ENCODE measurements at regions not wholly inside any gene's neighbourhood (a gene's known extent, or its start where the extent isn't known, plus 50 kb on each side); places are given as distances from the start of the nearest gene placed in this dataset.
"Not testable (repeated sequence)": the region's sequence is repeated elsewhere in the genome, so short reads cannot be mapped to it uniquely, and the experiment has no call there.

DNA sequence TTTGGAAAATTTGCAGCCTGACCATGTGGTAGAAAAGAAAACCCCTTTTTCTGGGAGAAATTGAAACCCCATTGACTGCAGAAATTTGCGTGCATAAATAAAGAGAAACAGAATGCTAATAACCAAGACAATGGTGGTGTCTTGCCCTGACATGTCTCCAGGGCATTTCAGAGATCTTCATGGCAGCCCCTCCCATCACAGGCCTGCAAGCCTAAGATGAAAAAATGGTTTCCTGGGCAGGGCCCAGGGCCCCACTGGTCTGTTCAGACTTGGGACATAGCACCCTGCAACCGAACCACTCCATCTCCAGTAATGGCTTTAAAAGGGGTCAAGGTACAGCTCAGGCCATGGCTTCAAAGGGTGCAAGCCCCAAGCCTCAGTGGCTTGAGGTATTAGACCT is 71.6 kb upstream of the SGIP1 start:
- Histone ChIP-seq H3K27ac (ENCODE audit: low read depth in 1 of 2, low read length in 1 of 2) (no peak overlapping the region), H3K36me3 (ENCODE audit: control insufficient read depth in 4 of 4, insufficient read depth in 4 of 4, low read length in 4 of 4) (no peaks in the 10 kb centered on the region), H3K9me3 (ENCODE audit: control insufficient read depth in 4 of 4, insufficient read depth in 3 of 4, low read length in 3 of 4) (peaks cover 0 to 10% (median under 1%) of the 10 kb centered on the region in 4 donors), H3K27me3 (ENCODE audit: control insufficient read depth in 3 of 3, insufficient read depth in 3 of 3, low read length in 2 of 3) (no peaks in the 10 kb centered on the region), H3K9ac (ENCODE audit: insufficient read depth in 1 of 2, low read length in 2 of 2) (no peak overlapping the region), H3K4me3 (no peak overlapping the region), H3K4me1 (ENCODE audit: control insufficient read depth in 5 of 5, insufficient read depth in 5 of 5, low read length in 5 of 5) (no peaks in the 10 kb centered on the region)
- DNase-seq (no peak), ATAC-seq (ENCODE audit: insufficient read depth, low FRiP score) (no peak)
- TF ChIP-seq, protein P1, sequence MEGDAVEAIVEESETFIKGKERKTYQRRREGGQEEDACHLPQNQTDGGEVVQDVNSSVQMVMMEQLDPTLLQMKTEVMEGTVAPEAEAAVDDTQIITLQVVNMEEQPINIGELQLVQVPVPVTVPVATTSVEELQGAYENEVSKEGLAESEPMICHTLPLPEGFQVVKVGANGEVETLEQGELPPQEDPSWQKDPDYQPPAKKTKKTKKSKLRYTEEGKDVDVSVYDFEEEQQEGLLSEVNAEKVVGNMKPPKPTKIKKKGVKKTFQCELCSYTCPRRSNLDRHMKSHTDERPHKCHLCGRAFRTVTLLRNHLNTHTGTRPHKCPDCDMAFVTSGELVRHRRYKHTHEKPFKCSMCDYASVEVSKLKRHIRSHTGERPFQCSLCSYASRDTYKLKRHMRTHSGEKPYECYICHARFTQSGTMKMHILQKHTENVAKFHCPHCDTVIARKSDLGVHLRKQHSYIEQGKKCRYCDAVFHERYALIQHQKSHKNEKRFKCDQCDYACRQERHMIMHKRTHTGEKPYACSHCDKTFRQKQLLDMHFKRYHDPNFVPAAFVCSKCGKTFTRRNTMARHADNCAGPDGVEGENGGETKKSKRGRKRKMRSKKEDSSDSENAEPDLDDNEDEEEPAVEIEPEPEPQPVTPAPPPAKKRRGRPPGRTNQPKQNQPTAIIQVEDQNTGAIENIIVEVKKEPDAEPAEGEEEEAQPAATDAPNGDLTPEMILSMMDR (IDR thresholded peaks at IDR 0.05; ENCODE audit: control extremely low read depth, extremely low read depth): no peak
- WGBS, 2 donors: 98 to 100% methylated on average over 2 of the region's 2 CpGs

GRCh38 chr1:66464351-66464750 is 69.6 kb upstream of the SGIP1 start:
- no peaks in the 10 kb centered on the region for H3K4me1 ChIP-seq (ENCODE audit: control insufficient read depth in 5 of 5, insufficient read depth in 5 of 5, low read length in 5 of 5)
- no peaks in the 10 kb centered on the region for H3K27me3 ChIP-seq (ENCODE audit: control insufficient read depth in 3 of 3, insufficient read depth in 3 of 3, low read length in 2 of 3)
- no peaks in the 10 kb centered on the region for H3K36me3 ChIP-seq (ENCODE audit: control insufficient read depth in 4 of 4, insufficient read depth in 4 of 4, low read length in 4 of 4)
- TF ChIP-seq, protein P1 (IDR thresholded peaks at IDR 0.05; ENCODE audit: control extremely low read depth, extremely low read depth): no peak
- peaks cover 0 to 10% (median under 1%) of the 10 kb centered on the region in 4 donors for H3K9me3 ChIP-seq (ENCODE audit: control insufficient read depth in 4 of 4, insufficient read depth in 3 of 4, low read length in 3 of 4)
- ATAC-seq (ENCODE audit: insufficient read depth, low FRiP score) (no peak), DNase-seq (no peak)
- H3K27ac ChIP-seq (ENCODE audit: low read depth in 1 of 2, low read length in 1 of 2): no peak overlapping the region
- H3K4me3 ChIP-seq: no peak overlapping the region
- H3K9ac ChIP-seq (ENCODE audit: insufficient read depth in 1 of 2, low read length in 2 of 2): no peak overlapping the region

DNA sequence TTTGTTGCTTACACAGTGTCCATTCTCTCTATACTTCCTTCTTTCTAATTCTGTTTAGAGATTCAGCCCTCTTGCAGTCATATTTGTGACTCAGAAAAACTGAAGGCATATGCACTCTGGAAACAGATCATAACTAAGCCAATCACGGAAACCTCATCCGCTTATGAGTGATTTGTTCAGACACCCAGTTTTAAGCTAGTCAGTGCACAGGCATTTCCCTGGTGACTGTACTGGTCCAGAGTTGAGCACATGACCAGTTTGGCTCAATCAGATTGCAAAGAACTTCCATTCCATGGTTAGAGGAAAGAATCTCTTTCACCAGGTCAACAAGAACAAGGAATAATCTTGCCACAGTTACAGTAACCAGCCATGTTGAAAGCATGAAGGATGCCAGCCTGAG is 69.2 kb upstream of the SGIP1 start:
- DNase-seq (no peak), ATAC-seq (ENCODE audit: insufficient read depth, low FRiP score) (no peak)
- WGBS, 2 donors: 46 to 70% methylated on average over 2 of the region's 2 CpGs
- Histone ChIP-seq H3K4me3 (no peak overlapping the region), H3K4me1 (ENCODE audit: control insufficient read depth in 5 of 5, insufficient read depth in 5 of 5, low read length in 5 of 5) (no peaks in the 10 kb centered on the region), H3K27me3 (ENCODE audit: control insufficient read depth in 3 of 3, insufficient read depth in 3 of 3, low read length in 2 of 3) (no peaks in the 10 kb centered on the region), H3K9ac (ENCODE audit: insufficient read depth in 1 of 2, low read length in 2 of 2) (no peak overlapping the region), H3K9me3 (ENCODE audit: control insufficient read depth in 4 of 4, insufficient read depth in 3 of 4, low read length in 3 of 4) (peaks cover 0 to 10% (median under 1%) of the 10 kb centered on the region in 4 donors), H3K36me3 (ENCODE audit: control insufficient read depth in 4 of 4, insufficient read depth in 4 of 4, low read length in 4 of 4) (no peaks in the 10 kb centered on the region), H3K27ac (ENCODE audit: low read depth in 1 of 2, low read length in 1 of 2) (no peak overlapping the region)
- TF ChIP-seq, protein P1 (IDR thresholded peaks at IDR 0.05; ENCODE audit: control extremely low read depth, extremely low read depth): no peak

- H3K9ac ChIP-seq (ENCODE audit: insufficient read depth in 1 of 2, low read length in 2 of 2); H3K27ac ChIP-seq (ENCODE audit: low read depth in 1 of 2, low read length in 1 of 2); H3K4me1 ChIP-seq (ENCODE audit: control insufficient read depth in 5 of 5, insufficient read depth in 5 of 5, low read length in 5 of 5); H3K27me3 ChIP-seq (ENCODE audit: control insufficient read depth in 3 of 3, insufficient read depth in 3 of 3, low read length in 2 of 3); H3K4me3 ChIP-seq; ATAC-seq (ENCODE audit: insufficient read depth, low FRiP score); H3K9me3 ChIP-seq (ENCODE audit: control insufficient read depth in 4 of 4, insufficient read depth in 3 of 4, low read length in 3 of 4); H3K36me3 ChIP-seq (ENCODE audit: control insufficient read depth in 4 of 4, insufficient read depth in 4 of 4, low read length in 4 of 4); DNase-seq: not testable (repeated sequence)
- WGBS, 2 donors: 65 to 85% methylated on average over 2 of the region's 2 CpGs
These were observed 67.3 kb upstream of the SGIP1 start for GRCh38 chr1:66466695-66467094.

Measured in lung (tissue), 11 donors.